RPMI7951 (cell line): ENCODE measurements at regions not wholly inside any gene's neighbourhood (a gene's known extent, or its start where the extent isn't known, plus 50 kb on each side); places are given as distances from the start of the nearest gene placed in this dataset.
A peak's percentile ranks its signal among the peaks of the same experiment; 100 is the strongest.
"Not testable (repeated sequence)": the region's sequence is repeated elsewhere in the genome, so short reads cannot be mapped to it uniquely, and the experiment has no call there.

Experiments used
- DNase-seq: peaks from one replicate; pipeline ENCODE4 v3.0.0-alpha.2; 2012; ENCODE audit warnings: low read depth

GRCh38 chr10:108975459-108976058 is 947.8 kb downstream of the XPNPEP1 start:
- no peak for DNase-seq

- DNase-seq, result peak; percentile 16
These were observed 953.3 kb downstream of the XPNPEP1 start for GRCh38 chr10:108970016-108970415.

GRCh38 chr10:108966411-108966810 is 956.9 kb downstream of the XPNPEP1 start:
- DNase-seq, result no peak

- DNase-seq, result no peak
These were observed 957.3 kb downstream of the XPNPEP1 start for GRCh38 chr10:108966005-108966404.

GRCh38 chr10:108962172-108962571 is 961.1 kb downstream of the XPNPEP1 start:
- DNase-seq, result no peak

GRCh38 chr10:108957681-108958080 is 965.6 kb downstream of the XPNPEP1 start:
- peak; percentile 34 for DNase-seq

GRCh38 chr10:108956149-108956548 is 967.2 kb downstream of the XPNPEP1 start:
- DNase-seq, result peak; percentile 24

GRCh38 chr10:108920029-108920428 is 1003.3 kb downstream of the XPNPEP1 start:
- DNase-seq, result not testable (repeated sequence)

- no peak for DNase-seq
These were observed 1010.0 kb downstream of the XPNPEP1 start for GRCh38 chr10:108913300-108913699.

GRCh38 chr10:108911814-108912541 is 1011.3 kb downstream of the XPNPEP1 start:
- peak; percentile 48 for DNase-seq

GRCh38 chr10:108908096-108908495 is 1015.2 kb downstream of the XPNPEP1 start:
- DNase-seq, result no peak

- no peak for DNase-seq
These were observed 1017.5 kb downstream of the XPNPEP1 start for GRCh38 chr10:108905821-108906220.

GRCh38 chr10:108905171-108905570 is 1018.1 kb downstream of the XPNPEP1 start:
- DNase-seq, result no peak

- DNase-seq, result peak; percentile 15
These were observed 1019.0 kb downstream of the XPNPEP1 start for GRCh38 chr10:108904163-108904838.

- DNase-seq, result no peak
These were observed 1020.6 kb downstream of the XPNPEP1 start for GRCh38 chr10:108902619-108903285.

GRCh38 chr10:108901781-108902618 is 1021.3 kb downstream of the XPNPEP1 start:
- DNase-seq, result no peak

- no peak for DNase-seq
These were observed 1023.6 kb downstream of the XPNPEP1 start for GRCh38 chr10:108899670-108900069.

- DNase-seq, result no peak
These were observed 1028.7 kb downstream of the XPNPEP1 start for GRCh38 chr10:108894402-108895301.

GRCh38 chr10:108877095-108877561 is 1046.2 kb downstream of the XPNPEP1 start:
- no peak for DNase-seq

- no peak for DNase-seq
These were observed 1050.5 kb downstream of the XPNPEP1 start for GRCh38 chr10:108872854-108873253.
